ENCODE measurements at regions not wholly inside any gene's neighbourhood (a gene's known extent, or its start where the extent isn't known, plus 50 kb on each side); places are given as distances from the start of the nearest gene placed in this dataset.

GRCh38 chr20:7693761-7694160 lies 246.5 kb downstream of the HAO1 start:
- Histone ChIP-seq H3K27me3 (ENCODE audit: control insufficient read depth in 1 of 2, insufficient read depth in 2 of 2, low read length in 2 of 2) (no peaks in the 10 kb centered on the region), H3K4me1 (ENCODE audit: insufficient read depth, low read length) (peaks cover 13% of the 10 kb centered on the region), H3K9me3 (ENCODE audit: low read length) (no peaks in the 10 kb centered on the region), H3K9ac (ENCODE audit: low read length) (no peak overlapping the region), H3K27ac (ENCODE audit: low read depth, low read length) (no peak overlapping the region), H3K4me3 (ENCODE audit: low read depth in 1 of 2, low read length in 2 of 2) (no peak overlapping the region), H3K36me3 (ENCODE audit: insufficient read depth, low read length) (no peaks in the 10 kb centered on the region)

GRCh38 chr20:7695051-7695495 lies 245.2 kb downstream of the HAO1 start:
- Histone ChIP-seq H3K27me3 (ENCODE audit: control insufficient read depth in 1 of 2, insufficient read depth in 2 of 2, low read length in 2 of 2) (no peaks in the 10 kb centered on the region), H3K4me1 (ENCODE audit: insufficient read depth, low read length) (peaks cover 13% of the 10 kb centered on the region), H3K36me3 (ENCODE audit: insufficient read depth, low read length) (no peaks in the 10 kb centered on the region), H3K9me3 (ENCODE audit: low read length) (no peaks in the 10 kb centered on the region), H3K4me3 (ENCODE audit: low read depth in 1 of 2, low read length in 2 of 2) (no peak overlapping the region), H3K27ac (ENCODE audit: low read depth, low read length) (no peak overlapping the region), H3K9ac (ENCODE audit: low read length) (no peak overlapping the region)

- peaks cover 13% of the 10 kb centered on the region for H3K4me1 ChIP-seq (ENCODE audit: insufficient read depth, low read length)
- H3K27ac ChIP-seq (ENCODE audit: low read depth, low read length): no peak overlapping the region
- H3K9ac ChIP-seq (ENCODE audit: low read length): no peak overlapping the region
- H3K27me3 ChIP-seq (ENCODE audit: control insufficient read depth in 1 of 2, insufficient read depth in 2 of 2, low read length in 2 of 2): no peaks in the 10 kb centered on the region
- no peak overlapping the region for H3K4me3 ChIP-seq (ENCODE audit: low read depth in 1 of 2, low read length in 2 of 2)
- H3K9me3 ChIP-seq (ENCODE audit: low read length): no peaks in the 10 kb centered on the region
- H3K36me3 ChIP-seq (ENCODE audit: insufficient read depth, low read length): no peaks in the 10 kb centered on the region
These were observed 244.6 kb downstream of the HAO1 start for GRCh38 chr20:7695635-7696034.

- H3K27me3 ChIP-seq (ENCODE audit: control insufficient read depth in 1 of 2, insufficient read depth in 2 of 2, low read length in 2 of 2): no peaks in the 10 kb centered on the region
- H3K9me3 ChIP-seq (ENCODE audit: low read length): no peaks in the 10 kb centered on the region
- H3K4me1 ChIP-seq (ENCODE audit: insufficient read depth, low read length): peaks cover 13% of the 10 kb centered on the region
- H3K4me3 ChIP-seq (ENCODE audit: low read depth in 1 of 2, low read length in 2 of 2): no peak overlapping the region
- H3K36me3 ChIP-seq (ENCODE audit: insufficient read depth, low read length): no peaks in the 10 kb centered on the region
- H3K27ac ChIP-seq (ENCODE audit: low read depth, low read length): no peak overlapping the region
- H3K9ac ChIP-seq (ENCODE audit: low read length): no peak overlapping the region
These were observed 243.9 kb downstream of the HAO1 start for GRCh38 chr20:7696311-7696710.

- Histone ChIP-seq H3K9ac (ENCODE audit: low read length) (no peak overlapping the region), H3K4me3 (ENCODE audit: low read depth in 1 of 2, low read length in 2 of 2) (no peak overlapping the region), H3K27ac (ENCODE audit: low read depth, low read length) (no peak overlapping the region), H3K4me1 (ENCODE audit: insufficient read depth, low read length) (no peaks in the 10 kb centered on the region), H3K9me3 (ENCODE audit: low read length) (no peaks in the 10 kb centered on the region), H3K36me3 (ENCODE audit: insufficient read depth, low read length) (no peaks in the 10 kb centered on the region), H3K27me3 (ENCODE audit: control insufficient read depth in 1 of 2, insufficient read depth in 2 of 2, low read length in 2 of 2) (no peaks in the 10 kb centered on the region)
These were observed 238.1 kb downstream of the HAO1 start for GRCh38 chr20:7702141-7702540.

- Histone ChIP-seq H3K4me3 (ENCODE audit: low read depth in 1 of 2, low read length in 2 of 2) (no peak overlapping the region), H3K9ac (ENCODE audit: low read length) (no peak overlapping the region), H3K27ac (ENCODE audit: low read depth, low read length) (no peak overlapping the region), H3K9me3 (ENCODE audit: low read length) (no peaks in the 10 kb centered on the region), H3K4me1 (ENCODE audit: insufficient read depth, low read length) (no peaks in the 10 kb centered on the region), H3K36me3 (ENCODE audit: insufficient read depth, low read length) (no peaks in the 10 kb centered on the region), H3K27me3 (ENCODE audit: control insufficient read depth in 1 of 2, insufficient read depth in 2 of 2, low read length in 2 of 2) (no peaks in the 10 kb centered on the region)
These were observed 236.7 kb downstream of the HAO1 start for GRCh38 chr20:7703551-7703961.

- H3K4me3 ChIP-seq (ENCODE audit: low read depth in 1 of 2, low read length in 2 of 2): no peak overlapping the region
- H3K4me1 ChIP-seq (ENCODE audit: insufficient read depth, low read length): no peaks in the 10 kb centered on the region
- no peak overlapping the region for H3K27ac ChIP-seq (ENCODE audit: low read depth, low read length)
- H3K9ac ChIP-seq (ENCODE audit: low read length): no peak overlapping the region
- no peaks in the 10 kb centered on the region for H3K9me3 ChIP-seq (ENCODE audit: low read length)
- no peaks in the 10 kb centered on the region for H3K27me3 ChIP-seq (ENCODE audit: control insufficient read depth in 1 of 2, insufficient read depth in 2 of 2, low read length in 2 of 2)
- H3K36me3 ChIP-seq (ENCODE audit: insufficient read depth, low read length): no peaks in the 10 kb centered on the region
These were observed 236.3 kb downstream of the HAO1 start for GRCh38 chr20:7703996-7704395.

GRCh38 chr20:7708112-7708511 lies 232.1 kb downstream of the HAO1 start:
- Histone ChIP-seq H3K9me3 (ENCODE audit: low read length) (no peaks in the 10 kb centered on the region), H3K27ac (ENCODE audit: low read depth, low read length) (no peak overlapping the region), H3K4me1 (ENCODE audit: insufficient read depth, low read length) (no peaks in the 10 kb centered on the region), H3K36me3 (ENCODE audit: insufficient read depth, low read length) (no peaks in the 10 kb centered on the region), H3K4me3 (ENCODE audit: low read depth in 1 of 2, low read length in 2 of 2) (no peak overlapping the region), H3K27me3 (ENCODE audit: control insufficient read depth in 1 of 2, insufficient read depth in 2 of 2, low read length in 2 of 2) (no peaks in the 10 kb centered on the region), H3K9ac (ENCODE audit: low read length) (no peak overlapping the region)

- H3K27me3 ChIP-seq (ENCODE audit: control insufficient read depth in 1 of 2, insufficient read depth in 2 of 2, low read length in 2 of 2): no peaks in the 10 kb centered on the region
- no peak overlapping the region for H3K4me3 ChIP-seq (ENCODE audit: low read depth in 1 of 2, low read length in 2 of 2)
- H3K36me3 ChIP-seq (ENCODE audit: insufficient read depth, low read length): no peaks in the 10 kb centered on the region
- no peak overlapping the region for H3K9ac ChIP-seq (ENCODE audit: low read length)
- H3K9me3 ChIP-seq (ENCODE audit: low read length): no peaks in the 10 kb centered on the region
- no peak overlapping the region for H3K27ac ChIP-seq (ENCODE audit: low read depth, low read length)
- H3K4me1 ChIP-seq (ENCODE audit: insufficient read depth, low read length): no peaks in the 10 kb centered on the region
These were observed 231.5 kb downstream of the HAO1 start for GRCh38 chr20:7708782-7709181.

- H3K4me1 ChIP-seq (ENCODE audit: insufficient read depth, low read length): no peaks in the 10 kb centered on the region
- no peaks in the 10 kb centered on the region for H3K9me3 ChIP-seq (ENCODE audit: low read length)
- H3K4me3 ChIP-seq (ENCODE audit: low read depth in 1 of 2, low read length in 2 of 2): no peak overlapping the region
- no peak overlapping the region for H3K9ac ChIP-seq (ENCODE audit: low read length)
- no peaks in the 10 kb centered on the region for H3K36me3 ChIP-seq (ENCODE audit: insufficient read depth, low read length)
- H3K27me3 ChIP-seq (ENCODE audit: control insufficient read depth in 1 of 2, insufficient read depth in 2 of 2, low read length in 2 of 2): no peaks in the 10 kb centered on the region
- no peak overlapping the region for H3K27ac ChIP-seq (ENCODE audit: low read depth, low read length)
These were observed 229.8 kb downstream of the HAO1 start for GRCh38 chr20:7710440-7710839.

GRCh38 chr20:7712661-7713060 lies 227.6 kb downstream of the HAO1 start:
- H3K4me1 ChIP-seq (ENCODE audit: insufficient read depth, low read length): no peaks in the 10 kb centered on the region
- no peak overlapping the region for H3K27ac ChIP-seq (ENCODE audit: low read depth, low read length)
- no peak overlapping the region for H3K9ac ChIP-seq (ENCODE audit: low read length)
- H3K9me3 ChIP-seq (ENCODE audit: low read length): no peaks in the 10 kb centered on the region
- no peaks in the 10 kb centered on the region for H3K27me3 ChIP-seq (ENCODE audit: control insufficient read depth in 1 of 2, insufficient read depth in 2 of 2, low read length in 2 of 2)
- no peaks in the 10 kb centered on the region for H3K36me3 ChIP-seq (ENCODE audit: insufficient read depth, low read length)
- no peak overlapping the region for H3K4me3 ChIP-seq (ENCODE audit: low read depth in 1 of 2, low read length in 2 of 2)

GRCh38 chr20:7714549-7714948 lies 225.7 kb downstream of the HAO1 start:
- Histone ChIP-seq H3K36me3 (ENCODE audit: insufficient read depth, low read length) (no peaks in the 10 kb centered on the region), H3K27me3 (ENCODE audit: control insufficient read depth in 1 of 2, insufficient read depth in 2 of 2, low read length in 2 of 2) (no peaks in the 10 kb centered on the region), H3K27ac (ENCODE audit: low read depth, low read length) (no peak overlapping the region), H3K4me3 (ENCODE audit: low read depth in 1 of 2, low read length in 2 of 2) (no peak overlapping the region), H3K4me1 (ENCODE audit: insufficient read depth, low read length) (no peaks in the 10 kb centered on the region), H3K9ac (ENCODE audit: low read length) (no peak overlapping the region), H3K9me3 (ENCODE audit: low read length) (no peaks in the 10 kb centered on the region)

Data from muscle layer of colon (tissue), 2 donors.